ENCODE measurements at regions not wholly inside any gene's neighbourhood (a gene's known extent, or its start where the extent isn't known, plus 50 kb on each side); places are given as distances from the start of the nearest gene placed in this dataset.

- Histone ChIP-seq H3K36me3 (no peaks in the 10 kb centered on the region), H3K27ac (no peak overlapping the region), H3K27me3 (no peaks in the 10 kb centered on the region), H3K4me3 (no peak overlapping the region), H3K9me3 (no peaks in the 10 kb centered on the region), H3K4me1 (no peaks in the 10 kb centered on the region)
- intact Hi-C loops (cut with DNase I), result no loop called here
- TF ChIP-seq POLR2A (IDR thresholded peaks at IDR 0.05) (no peak), CTCF (IDR thresholded peaks at IDR 0.05) (no peak)
- no peak for DNase-seq
- 27% methylated on average over 1 of the region's 1 CpG for WGBS, 2 donors
Measured at GRCh38 chr12:58079806-58080205, 138.4 kb downstream of the ATP23 start.

GRCh38 chr12:58081488-58081887 lies 140.1 kb downstream of the ATP23 start:
- DNase-seq, result no peak
- intact Hi-C loops (cut with DNase I), result no loop called here
- 0% methylated on average over 1 of the region's 1 CpG for WGBS, 2 donors

GRCh38 chr12:58082996-58083395 lies 141.6 kb downstream of the ATP23 start:
- 78 to 89% methylated on average over 2 of the region's 2 CpGs for WGBS, 2 donors
- Histone ChIP-seq H3K9me3 (no peaks in the 10 kb centered on the region), H3K4me3 (no peak overlapping the region), H3K36me3 (no peaks in the 10 kb centered on the region), H3K27me3 (no peaks in the 10 kb centered on the region), H3K27ac (no peak overlapping the region), H3K4me1 (no peaks in the 10 kb centered on the region)
- TF ChIP-seq POLR2A (IDR thresholded peaks at IDR 0.05), result no peak
- TF ChIP-seq CTCF (IDR thresholded peaks at IDR 0.05), result no peak
- intact Hi-C loops (cut with DNase I), result no loop called here
- DNase-seq, result no peak

More at GRCh38 chr12:58081488-58081887, 140.1 kb downstream of the ATP23 start:
- no peaks in the 10 kb centered on the region for H3K9me3 ChIP-seq
- no peaks in the 10 kb centered on the region for H3K36me3 ChIP-seq
- H3K27ac ChIP-seq, result no peak overlapping the region
- H3K4me1 ChIP-seq, result no peaks in the 10 kb centered on the region
- no peaks in the 10 kb centered on the region for H3K27me3 ChIP-seq
- H3K4me3 ChIP-seq, result no peak overlapping the region
- no peak for TF ChIP-seq POLR2A (IDR thresholded peaks at IDR 0.05)
- TF ChIP-seq CTCF (IDR thresholded peaks at IDR 0.05), result no peak

GRCh38 chr12:58086006-58086405 lies 144.6 kb downstream of the ATP23 start:
- Histone ChIP-seq H3K36me3 (no peaks in the 10 kb centered on the region), H3K9me3 (no peaks in the 10 kb centered on the region), H3K4me1 (no peaks in the 10 kb centered on the region), H3K4me3 (no peak overlapping the region), H3K27me3 (no peaks in the 10 kb centered on the region), H3K27ac (no peak overlapping the region)
- WGBS, 2 donors, result 80 to 94% methylated on average over 2 of the region's 2 CpGs
- TF ChIP-seq CTCF (IDR thresholded peaks at IDR 0.05), result no peak
- no peak for TF ChIP-seq POLR2A (IDR thresholded peaks at IDR 0.05)
- intact Hi-C loops (cut with DNase I), result no loop called here
- no peak for DNase-seq

- TF ChIP-seq POLR2A (IDR thresholded peaks at IDR 0.05) (no peak), CTCF (IDR thresholded peaks at IDR 0.05) (no peak)
- no peak for DNase-seq
- no peaks in the 10 kb centered on the region for H3K9me3 ChIP-seq
- intact Hi-C loops (cut with DNase I), result no loop called here
- no peaks in the 10 kb centered on the region for H3K36me3 ChIP-seq
- H3K27me3 ChIP-seq, result no peaks in the 10 kb centered on the region
- WGBS, 2 donors, result 86 to 88% methylated on average over 6 of the region's 6 CpGs
- H3K4me1 ChIP-seq, result no peaks in the 10 kb centered on the region
- H3K4me3 ChIP-seq, result no peak overlapping the region
- no peak overlapping the region for H3K27ac ChIP-seq
Measured at GRCh38 chr12:58086930-58087329, 145.6 kb downstream of the ATP23 start.

Data from esophagus squamous epithelium (tissue), 5 donors.